Natural killer cell (primary cell): ENCODE measurements at regions not wholly inside any gene's neighbourhood (a gene's known extent, or its start where the extent isn't known, plus 50 kb on each side); places are given as distances from the start of the nearest gene placed in this dataset.
"Not testable (repeated sequence)": the region's sequence is repeated elsewhere in the genome, so short reads cannot be mapped to it uniquely, and the experiment has no call there.

ENCODE experiments used
- ATAC-seq, 3 donors: fragments of 150-1000 bp in 2 of 3; fragments of 200-7000 bp in 1 of 3; cut with Tn5 transposase; 1 replicate in 1 of 3; 2 replicates in 2 of 3; pipeline ENCODE4 v1.10.0; 2021; ENCODE audit warnings: mild to moderate bottlenecking in 2 of 3, moderate library complexity in 2 of 3
- DNase-seq, 2 donors: peaks; one replicate each; pipeline versions ENCODE4 v3.0.0 to v3.0.0-alpha.2; 2013 to 2021; ENCODE audit warnings: mixed read lengths in 1 of 2
- H3K27ac ChIP-seq: one replicate; pipeline ENCODE4 v1.5.1; 2013; ENCODE audit warnings: mild to moderate bottlenecking, low read length
- H3K27me3 ChIP-seq: one replicate; pipeline ENCODE4 v1.6.1; 2013; ENCODE audit warnings: low read length; ENCODE audit not compliant: control insufficient read depth, insufficient read depth
- H3K36me3 ChIP-seq: one replicate; pipeline ENCODE4 v1.6.1; 2013; ENCODE audit warnings: low read length; ENCODE audit not compliant: control insufficient read depth, insufficient read depth
- H3K4me1 ChIP-seq: one replicate; pipeline ENCODE4 v1.6.1; 2013; ENCODE audit warnings: low read length; ENCODE audit not compliant: control insufficient read depth, insufficient read depth
- H3K4me3 ChIP-seq: one replicate; pipeline ENCODE4 v1.5.1; 2013; ENCODE audit warnings: low read length
- H3K9me3 ChIP-seq: one replicate; pipeline ENCODE4 v1.6.1; 2013; ENCODE audit warnings: low read length; ENCODE audit not compliant: control insufficient read depth, insufficient read depth
- H3K27ac Mint-ChIP-seq, 2 donors: one replicate each; pipeline ENCODE4 v1.8.0; 2022; ENCODE audit warnings: mild to moderate bottlenecking in 2 of 2, mixed read lengths in 2 of 2, moderate library complexity in 1 of 2
- H3K27me3 Mint-ChIP-seq, 2 donors: one replicate each; pipeline ENCODE4 v1.8.0; 2022; ENCODE audit warnings: low read depth in 2 of 2, mixed read lengths in 2 of 2
- H3K36me3 Mint-ChIP-seq: one replicate; pipeline ENCODE4 v1.8.0; 2022; ENCODE audit warnings: mixed read lengths
- H3K4me1 Mint-ChIP-seq, 2 donors: one replicate each; pipeline ENCODE4 v1.8.0; 2022; ENCODE audit warnings: mixed read lengths in 2 of 2
- H3K4me3 Mint-ChIP-seq: one replicate; pipeline ENCODE4 v1.8.0; 2022; ENCODE audit warnings: mild to moderate bottlenecking, moderate library complexity, mixed read lengths
- H3K9me3 Mint-ChIP-seq, 2 donors: one replicate each; pipeline ENCODE4 v1.8.0; 2022; ENCODE audit warnings: mixed read lengths in 2 of 2
- WGBS: methylation state at CpG from one replicate; pipeline ENCODE4 v1.1.7; 2013; ENCODE audit warnings: missing lambda C conversion rate; ENCODE audit not compliant: insufficient coverage; 5-methylcytosine and 5-hydroxymethylcytosine counted together
- intact Hi-C: fragments of 100-400 bp; cut with micrococcal nuclease; formaldehyde crosslinking; loops from one replicate; pipeline ENCODE4 v1.14.2; 2022
- TF ChIP-seq, protein P1 (sequence below): fragments of 200-600 bp; IDR thresholded peaks from one replicate; pipeline ENCODE4 v1.8.0; 2022; ENCODE audit warnings: antibody characterized with exemption

DNA sequence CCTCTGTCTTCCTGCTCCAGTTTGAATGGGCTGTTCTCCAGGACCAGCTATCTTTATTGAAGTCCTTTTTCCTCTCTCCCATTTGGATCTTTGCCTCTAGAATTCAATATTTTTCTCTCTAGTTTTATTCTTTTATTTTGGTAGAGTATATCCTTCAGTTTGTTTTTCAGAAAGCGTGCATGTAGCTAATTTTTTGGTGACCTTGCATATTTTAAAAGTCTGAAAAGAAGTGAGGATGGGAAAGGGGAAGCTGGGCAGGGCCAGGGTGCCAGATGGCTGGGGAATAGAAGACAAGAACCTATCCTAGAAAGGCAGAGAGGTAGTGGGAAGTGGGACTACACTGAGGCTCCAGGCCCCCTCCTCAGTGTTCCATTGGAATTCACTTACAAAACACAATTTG lies 95.0 kb upstream of the ZBED5 start:
- Histone ChIP-seq H3K4me3 (no peak overlapping the region), H3K4me1 (no peaks in the 10 kb centered on the region), H3K27me3 (peaks cover 2% of the 10 kb centered on the region), H3K36me3 (no peaks in the 10 kb centered on the region), H3K27ac (no peak overlapping the region), H3K9me3 (no peaks in the 10 kb centered on the region)
- H3K4me3 Mint-ChIP-seq: no peak overlapping the region
- no peaks in the 10 kb centered on the region for H3K4me1 Mint-ChIP-seq
- no peaks in the 10 kb centered on the region for H3K36me3 Mint-ChIP-seq
- DNase-seq: no peak
- ATAC-seq: no peak
- intact Hi-C loops: no loop called here
- H3K9me3 Mint-ChIP-seq: peaks cover 0 to 2% of the 10 kb centered on the region in 2 donors
- TF ChIP-seq, protein P1, sequence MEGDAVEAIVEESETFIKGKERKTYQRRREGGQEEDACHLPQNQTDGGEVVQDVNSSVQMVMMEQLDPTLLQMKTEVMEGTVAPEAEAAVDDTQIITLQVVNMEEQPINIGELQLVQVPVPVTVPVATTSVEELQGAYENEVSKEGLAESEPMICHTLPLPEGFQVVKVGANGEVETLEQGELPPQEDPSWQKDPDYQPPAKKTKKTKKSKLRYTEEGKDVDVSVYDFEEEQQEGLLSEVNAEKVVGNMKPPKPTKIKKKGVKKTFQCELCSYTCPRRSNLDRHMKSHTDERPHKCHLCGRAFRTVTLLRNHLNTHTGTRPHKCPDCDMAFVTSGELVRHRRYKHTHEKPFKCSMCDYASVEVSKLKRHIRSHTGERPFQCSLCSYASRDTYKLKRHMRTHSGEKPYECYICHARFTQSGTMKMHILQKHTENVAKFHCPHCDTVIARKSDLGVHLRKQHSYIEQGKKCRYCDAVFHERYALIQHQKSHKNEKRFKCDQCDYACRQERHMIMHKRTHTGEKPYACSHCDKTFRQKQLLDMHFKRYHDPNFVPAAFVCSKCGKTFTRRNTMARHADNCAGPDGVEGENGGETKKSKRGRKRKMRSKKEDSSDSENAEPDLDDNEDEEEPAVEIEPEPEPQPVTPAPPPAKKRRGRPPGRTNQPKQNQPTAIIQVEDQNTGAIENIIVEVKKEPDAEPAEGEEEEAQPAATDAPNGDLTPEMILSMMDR: no peak
- WGBS: 78% methylated on average over 1 of the region's 1 CpG
- H3K27ac Mint-ChIP-seq: no peak overlapping the region
- H3K27me3 Mint-ChIP-seq: peaks cover 30 to 53% of the 10 kb centered on the region in 2 donors

DNA sequence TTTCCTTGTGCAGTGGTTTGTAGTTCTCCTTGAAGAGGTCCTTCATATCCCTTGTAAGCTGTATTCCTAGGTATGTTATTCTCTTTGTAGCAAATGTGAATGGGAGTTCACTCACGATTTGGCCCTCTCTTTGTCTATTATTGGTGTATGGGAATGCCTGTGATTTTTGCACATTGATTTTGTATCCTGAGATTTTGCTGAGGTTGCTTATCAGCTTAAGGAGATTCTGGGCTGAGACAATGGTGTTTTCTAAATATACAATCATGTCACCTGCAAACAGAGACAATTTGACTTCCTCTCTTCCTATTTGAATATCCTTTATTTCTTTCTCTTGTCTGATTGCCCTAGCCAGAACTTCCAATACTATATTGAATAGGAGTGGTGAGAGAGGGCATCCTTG lies 90.1 kb upstream of the ZBED5 start:
- ATAC-seq, H3K4me1 ChIP-seq, H3K9me3 Mint-ChIP-seq, H3K36me3 ChIP-seq, H3K27ac ChIP-seq, intact Hi-C loops, H3K4me1 Mint-ChIP-seq, H3K4me3 Mint-ChIP-seq, H3K36me3 Mint-ChIP-seq, H3K4me3 ChIP-seq, H3K27ac Mint-ChIP-seq, H3K27me3 ChIP-seq, DNase-seq, H3K9me3 ChIP-seq: not testable (repeated sequence)
- 71% methylated on average over 1 of the region's 1 CpG for WGBS
- peaks cover 24 to 40% of the 10 kb centered on the region in 2 donors for H3K27me3 Mint-ChIP-seq

DNA sequence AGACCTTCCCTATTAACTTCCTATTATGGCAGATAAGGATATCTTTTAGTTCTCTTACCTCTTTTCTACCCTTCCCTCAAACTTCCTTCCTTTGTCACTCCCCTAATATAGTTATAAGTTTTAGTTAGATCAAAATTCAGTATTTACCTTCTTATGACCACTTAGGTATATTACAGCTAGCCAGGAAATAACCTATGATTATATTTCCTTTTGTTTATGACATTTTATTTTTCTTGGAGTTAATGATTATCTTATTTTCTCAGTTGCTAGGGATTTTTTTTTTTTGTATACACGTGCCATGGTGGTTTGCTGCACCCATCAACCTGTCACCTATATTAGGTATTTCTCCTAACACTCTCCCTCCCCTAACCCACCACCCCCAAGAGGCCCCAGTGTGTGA lies 88.2 kb upstream of the ZBED5 start:
- Mint-ChIP-seq H3K36me3 (no peaks in the 10 kb centered on the region), H3K4me1 (no peaks in the 10 kb centered on the region), H3K27ac (no peak overlapping the region), H3K4me3 (no peak overlapping the region), H3K9me3 (no peaks in the 10 kb centered on the region), H3K27me3 (peaks cover 19 to 30% of the 10 kb centered on the region in 2 donors)
- ATAC-seq (no peak), DNase-seq (no peak)
- intact Hi-C loops: no loop called here
- Histone ChIP-seq H3K4me3 (no peak overlapping the region), H3K36me3 (no peaks in the 10 kb centered on the region), H3K27me3 (no peaks in the 10 kb centered on the region), H3K27ac (no peak overlapping the region), H3K9me3 (no peaks in the 10 kb centered on the region), H3K4me1 (no peaks in the 10 kb centered on the region)
- TF ChIP-seq, protein P1: no peak
- WGBS: no CpG with 5 or more reads among the region's 1 CpG

DNA sequence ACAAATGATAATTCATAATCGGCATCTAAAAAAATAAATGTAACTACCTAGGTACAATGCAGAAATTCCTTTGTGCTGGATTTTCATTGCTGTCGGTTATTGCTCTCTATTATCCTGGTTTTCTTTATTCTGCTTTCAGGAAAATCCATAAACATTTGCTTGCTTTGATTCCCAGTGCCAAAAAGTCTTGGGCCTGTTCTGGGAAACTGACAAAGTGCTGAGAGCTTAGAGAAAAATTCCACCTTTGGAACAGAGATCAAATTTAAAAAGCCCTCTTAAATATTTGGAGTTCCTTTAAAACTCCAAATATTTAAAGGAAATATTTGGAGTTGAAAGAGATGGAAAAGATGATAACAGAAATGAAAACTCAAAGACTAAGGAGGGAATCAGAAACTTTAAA lies 87.3 kb upstream of the ZBED5 start:
- Histone ChIP-seq H3K4me3 (no peak overlapping the region), H3K36me3 (no peaks in the 10 kb centered on the region), H3K4me1 (no peaks in the 10 kb centered on the region), H3K27ac (no peak overlapping the region), H3K27me3 (no peaks in the 10 kb centered on the region), H3K9me3 (no peaks in the 10 kb centered on the region)
- H3K27me3 Mint-ChIP-seq: peaks cover 16 to 21% of the 10 kb centered on the region in 2 donors
- no peak overlapping the region for H3K4me3 Mint-ChIP-seq
- intact Hi-C loops: no loop called here
- no peak overlapping the region for H3K27ac Mint-ChIP-seq
- WGBS: 87% methylated on average over 2 of the region's 2 CpGs
- no peaks in the 10 kb centered on the region for H3K9me3 Mint-ChIP-seq
- TF ChIP-seq, protein P1: no peak
- no peaks in the 10 kb centered on the region for H3K4me1 Mint-ChIP-seq
- DNase-seq (no peak), ATAC-seq (no peak)
- no peaks in the 10 kb centered on the region for H3K36me3 Mint-ChIP-seq
